ENCODE measurements at regions not wholly inside any gene's neighbourhood (a gene's known extent, or its start where the extent isn't known, plus 50 kb on each side); places are given as distances from the start of the nearest gene placed in this dataset.

DNA sequence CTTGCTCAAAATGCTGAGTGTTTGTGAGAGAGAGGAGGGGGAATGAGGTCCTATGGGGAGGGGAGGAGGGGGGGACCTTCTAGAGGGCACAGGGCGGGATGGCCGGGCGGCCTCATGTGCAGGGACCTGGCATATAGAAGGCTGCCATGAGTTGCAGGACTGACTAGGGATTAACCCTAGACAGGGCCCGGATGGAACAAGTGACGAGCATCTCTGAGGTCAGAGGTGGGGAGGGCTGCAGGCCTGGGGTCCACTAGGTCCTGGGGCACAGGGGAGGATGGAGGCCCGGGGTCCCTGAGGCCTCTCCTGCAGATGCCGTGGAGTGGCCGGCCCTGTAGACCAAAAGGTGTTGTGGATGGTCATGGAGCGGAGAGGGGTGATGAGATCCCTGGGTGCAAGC lies 104.0 kb upstream of the EIF5 start:
- no peak for DNase-seq (ENCODE audit: low spot score)
- Mint-ChIP-seq H3K4me1 (ENCODE audit: low read depth) (no peaks in the 10 kb centered on the region), H3K27me3 (ENCODE audit: low read depth) (peaks cover 16% of the 10 kb centered on the region), H3K9me3 (ENCODE audit: low read depth) (no peaks in the 10 kb centered on the region), H3K27ac (ENCODE audit: unreplicated experiment) (no peak overlapping the region), H3K36me3 (ENCODE audit: low read depth) (peaks cover 1% of the 10 kb centered on the region), H3K4me3 (ENCODE audit: unreplicated experiment) (no peak overlapping the region)
- TF ChIP-seq, protein P1, sequence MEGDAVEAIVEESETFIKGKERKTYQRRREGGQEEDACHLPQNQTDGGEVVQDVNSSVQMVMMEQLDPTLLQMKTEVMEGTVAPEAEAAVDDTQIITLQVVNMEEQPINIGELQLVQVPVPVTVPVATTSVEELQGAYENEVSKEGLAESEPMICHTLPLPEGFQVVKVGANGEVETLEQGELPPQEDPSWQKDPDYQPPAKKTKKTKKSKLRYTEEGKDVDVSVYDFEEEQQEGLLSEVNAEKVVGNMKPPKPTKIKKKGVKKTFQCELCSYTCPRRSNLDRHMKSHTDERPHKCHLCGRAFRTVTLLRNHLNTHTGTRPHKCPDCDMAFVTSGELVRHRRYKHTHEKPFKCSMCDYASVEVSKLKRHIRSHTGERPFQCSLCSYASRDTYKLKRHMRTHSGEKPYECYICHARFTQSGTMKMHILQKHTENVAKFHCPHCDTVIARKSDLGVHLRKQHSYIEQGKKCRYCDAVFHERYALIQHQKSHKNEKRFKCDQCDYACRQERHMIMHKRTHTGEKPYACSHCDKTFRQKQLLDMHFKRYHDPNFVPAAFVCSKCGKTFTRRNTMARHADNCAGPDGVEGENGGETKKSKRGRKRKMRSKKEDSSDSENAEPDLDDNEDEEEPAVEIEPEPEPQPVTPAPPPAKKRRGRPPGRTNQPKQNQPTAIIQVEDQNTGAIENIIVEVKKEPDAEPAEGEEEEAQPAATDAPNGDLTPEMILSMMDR (IDR thresholded peaks at IDR 0.05): no peak

DNA sequence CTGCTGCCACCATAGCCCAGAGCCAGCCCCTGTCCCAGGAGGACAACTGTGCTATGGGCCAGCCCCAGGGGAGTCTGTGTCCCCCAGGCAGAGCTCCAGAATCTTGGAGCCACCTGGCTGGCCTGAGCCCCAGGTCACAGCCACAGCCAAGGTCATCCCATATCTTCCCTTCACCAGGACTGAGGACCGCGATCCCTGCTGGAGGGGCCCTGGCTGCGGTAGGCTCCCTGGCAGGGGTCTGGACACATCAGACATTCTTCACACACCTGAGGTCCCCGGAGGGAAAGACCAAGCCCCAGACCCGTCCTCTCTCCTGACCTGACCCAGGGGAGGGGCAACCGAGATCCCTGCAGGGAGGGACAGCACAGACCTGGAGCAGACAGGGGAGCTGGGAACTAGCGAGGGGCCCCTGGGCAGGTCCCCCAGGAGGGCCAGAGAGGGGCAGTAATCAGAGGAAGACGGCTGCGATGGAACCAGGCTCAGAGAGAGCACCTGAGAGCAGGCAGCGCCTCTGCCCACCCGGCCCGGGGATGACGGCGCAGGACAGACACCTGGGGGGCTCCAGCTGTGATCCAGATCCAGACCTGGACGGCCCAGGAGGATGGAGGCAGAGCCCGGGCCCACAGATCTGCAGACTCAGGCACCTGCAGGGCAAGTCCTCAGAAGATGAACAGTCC lies 103.2 kb upstream of the EIF5 start:
- H3K9me3 Mint-ChIP-seq (ENCODE audit: low read depth): no peaks in the 10 kb centered on the region
- TF ChIP-seq, protein P1 (IDR thresholded peaks at IDR 0.05): no peak
- H3K4me3 Mint-ChIP-seq (ENCODE audit: unreplicated experiment): no peak overlapping the region
- DNase-seq (ENCODE audit: low spot score): no peak
- peaks cover 4% of the 10 kb centered on the region for H3K4me1 Mint-ChIP-seq (ENCODE audit: low read depth)
- H3K27ac Mint-ChIP-seq (ENCODE audit: unreplicated experiment): no peak overlapping the region
- H3K36me3 Mint-ChIP-seq (ENCODE audit: low read depth): peaks cover 1% of the 10 kb centered on the region
- H3K27me3 Mint-ChIP-seq (ENCODE audit: low read depth): peaks cover 8% of the 10 kb centered on the region

DNA sequence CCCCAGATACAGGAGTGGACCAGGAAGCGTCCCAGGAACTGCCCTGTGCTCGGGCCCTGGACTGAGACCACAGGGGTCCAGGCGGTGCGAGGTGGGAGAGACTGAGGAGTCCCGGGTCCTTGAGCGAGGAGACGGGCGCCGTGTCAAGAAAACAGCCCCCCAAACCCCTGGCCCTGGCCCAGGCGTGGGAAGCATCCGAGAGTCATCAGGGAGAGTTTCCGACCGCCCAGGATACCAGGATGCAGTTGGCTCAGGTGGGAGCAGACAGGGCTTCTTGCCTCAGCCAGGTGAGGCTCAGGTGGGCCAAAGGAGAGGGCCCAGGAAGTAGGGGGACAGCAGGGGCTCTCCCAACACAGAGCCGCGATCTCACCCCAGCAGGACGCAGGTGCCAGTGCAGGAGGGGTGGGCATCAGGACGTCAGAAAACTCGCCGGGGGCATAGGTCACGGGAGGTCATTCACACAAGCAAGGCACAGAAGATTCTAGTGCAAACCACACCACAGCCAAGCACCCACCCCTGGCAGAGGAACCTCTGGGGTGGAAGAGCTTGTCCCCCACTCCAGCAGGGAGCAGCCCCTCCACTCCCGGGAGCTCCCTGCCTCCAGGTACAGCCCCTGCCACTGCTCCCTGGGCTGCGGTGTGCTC lies 102.5 kb upstream of the EIF5 start:
- TF ChIP-seq, protein P1 (IDR thresholded peaks at IDR 0.05): no peak
- DNase-seq (ENCODE audit: low spot score): no peak
- H3K36me3 Mint-ChIP-seq (ENCODE audit: low read depth): no peaks in the 10 kb centered on the region
- peaks cover 7% of the 10 kb centered on the region for H3K4me1 Mint-ChIP-seq (ENCODE audit: low read depth)
- H3K27ac Mint-ChIP-seq (ENCODE audit: unreplicated experiment): no peak overlapping the region
- H3K4me3 Mint-ChIP-seq (ENCODE audit: unreplicated experiment): no peak overlapping the region
- peaks cover 2% of the 10 kb centered on the region for H3K27me3 Mint-ChIP-seq (ENCODE audit: low read depth)
- H3K9me3 Mint-ChIP-seq (ENCODE audit: low read depth): no peaks in the 10 kb centered on the region

DNA sequence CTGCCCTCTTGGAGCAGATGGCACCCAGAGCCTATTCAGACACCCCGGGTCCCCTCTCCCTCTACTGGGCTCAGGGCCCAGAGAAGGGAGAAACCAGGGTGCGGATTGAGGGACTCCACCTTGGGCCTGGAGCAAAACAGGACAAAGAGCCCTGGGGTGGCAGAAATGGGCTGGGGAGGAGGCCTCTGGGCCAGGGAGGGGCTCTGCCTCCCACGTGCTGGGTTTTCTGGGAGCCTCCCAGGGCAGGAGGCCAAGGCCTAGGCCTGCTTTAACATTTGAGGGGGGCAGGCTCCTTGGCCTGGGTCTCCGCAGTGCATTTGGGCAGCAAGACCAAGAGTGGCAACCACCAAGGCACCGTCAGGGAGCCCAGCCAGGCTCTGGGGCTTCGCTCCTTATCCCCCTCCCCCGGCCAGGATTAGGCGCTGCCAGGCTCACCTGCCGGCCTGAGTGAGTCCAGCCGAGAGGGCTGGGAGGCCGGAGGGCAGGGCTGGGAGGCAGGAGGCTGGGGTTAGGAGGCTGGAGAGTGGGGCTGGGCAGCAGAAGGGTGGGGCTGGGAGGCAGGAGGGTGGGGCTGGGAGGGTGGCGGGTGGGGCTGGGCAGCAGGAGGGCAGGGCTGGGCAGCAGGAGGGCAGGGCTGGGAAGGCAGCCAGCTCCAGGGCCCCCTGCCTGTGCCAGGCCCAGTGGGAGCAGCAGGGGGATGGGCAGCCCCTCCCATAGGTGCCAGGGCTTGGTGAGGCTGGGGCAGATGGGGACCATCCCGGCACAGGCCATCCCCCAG lies 101.8 kb upstream of the EIF5 start:
- no peak overlapping the region for H3K4me3 Mint-ChIP-seq (ENCODE audit: unreplicated experiment)
- DNase-seq (ENCODE audit: low spot score): no peak
- TF ChIP-seq, protein P1 (IDR thresholded peaks at IDR 0.05): no peak
- no peaks in the 10 kb centered on the region for H3K36me3 Mint-ChIP-seq (ENCODE audit: low read depth)
- no peaks in the 10 kb centered on the region for H3K27me3 Mint-ChIP-seq (ENCODE audit: low read depth)
- H3K27ac Mint-ChIP-seq (ENCODE audit: unreplicated experiment): no peak overlapping the region
- H3K4me1 Mint-ChIP-seq (ENCODE audit: low read depth): peaks cover 7% of the 10 kb centered on the region
- peaks cover 1% of the 10 kb centered on the region for H3K9me3 Mint-ChIP-seq (ENCODE audit: low read depth)

DNA sequence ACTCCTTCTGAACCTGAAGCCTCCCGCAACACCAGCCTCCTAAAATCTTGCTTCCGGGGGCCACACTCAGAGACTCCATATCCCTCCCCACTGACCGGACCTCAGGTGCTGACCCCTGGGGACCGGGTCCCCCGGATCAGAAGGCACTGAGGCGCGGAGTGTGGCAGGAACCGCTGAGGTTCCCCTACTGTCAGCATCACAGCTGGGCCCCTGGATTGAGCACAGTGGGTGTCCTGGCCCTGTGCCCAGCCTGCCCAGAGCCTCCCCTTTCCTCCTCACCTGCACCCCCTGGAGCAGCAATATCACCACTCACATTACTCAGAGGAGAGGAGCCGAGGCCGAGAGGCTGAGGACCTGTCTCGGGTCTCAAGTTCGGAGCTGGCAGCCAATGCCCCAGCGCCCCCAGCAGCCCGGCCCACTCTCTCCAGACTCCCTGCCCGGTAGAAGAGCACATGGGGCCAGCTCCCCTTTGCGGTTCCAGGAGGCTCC lies 101.2 kb upstream of the EIF5 start:
- no peak overlapping the region for H3K27ac Mint-ChIP-seq (ENCODE audit: unreplicated experiment)
- H3K4me1 Mint-ChIP-seq (ENCODE audit: low read depth): peaks cover 7% of the 10 kb centered on the region
- H3K4me3 Mint-ChIP-seq (ENCODE audit: unreplicated experiment): no peak overlapping the region
- DNase-seq (ENCODE audit: low spot score): no peak
- TF ChIP-seq, protein P1 (IDR thresholded peaks at IDR 0.05): no peak
- H3K9me3 Mint-ChIP-seq (ENCODE audit: low read depth): peaks cover 6% of the 10 kb centered on the region
- H3K36me3 Mint-ChIP-seq (ENCODE audit: low read depth): no peaks in the 10 kb centered on the region
- no peaks in the 10 kb centered on the region for H3K27me3 Mint-ChIP-seq (ENCODE audit: low read depth)

All from chondrocyte (in vitro differentiated cells).